GM19468 (cell line): ENCODE measurements at regions not wholly inside any gene's neighbourhood (a gene's known extent, or its start where the extent isn't known, plus 50 kb on each side); places are given as distances from the start of the nearest gene placed in this dataset.

ENCODE experiments used
- ATAC-seq: cut with Tn5 transposase; IDR thresholded peaks from one replicate; pipeline ENCODE4 v1.9.1; 2021; ENCODE audit warnings: mild to moderate bottlenecking, moderate library complexity, moderate number of reproducible peaks; ENCODE audit not compliant: unreplicated experiment; ENCODE audit errors: extremely low read depth

- no peak for ATAC-seq
These were observed 854.6 kb upstream of the NEGR1 start for GRCh38 chr1:73136975-73137374.

GRCh38 chr1:73106931-73107330 is 824.6 kb upstream of the NEGR1 start:
- ATAC-seq, result no peak

- no peak for ATAC-seq
These were observed 823.4 kb upstream of the NEGR1 start for GRCh38 chr1:73105755-73106154.

- no peak for ATAC-seq
These were observed 822.4 kb upstream of the NEGR1 start for GRCh38 chr1:73104749-73105148.

- ATAC-seq, result no peak
These were observed 817.9 kb upstream of the NEGR1 start for GRCh38 chr1:73100216-73100615.

- no peak for ATAC-seq
These were observed 815.6 kb upstream of the NEGR1 start for GRCh38 chr1:73097917-73098316.

GRCh38 chr1:73096841-73097240 is 814.5 kb upstream of the NEGR1 start:
- no peak for ATAC-seq

GRCh38 chr1:73092383-73092782 is 810.0 kb upstream of the NEGR1 start:
- ATAC-seq, result no peak

GRCh38 chr1:73066866-73067265 is 784.5 kb upstream of the NEGR1 start:
- ATAC-seq, result no peak

- ATAC-seq, result no peak
These were observed 783.2 kb upstream of the NEGR1 start for GRCh38 chr1:73065339-73066041.

- no peak for ATAC-seq
These were observed 774.5 kb upstream of the NEGR1 start for GRCh38 chr1:73056826-73057225.

- no peak for ATAC-seq
These were observed 762.1 kb upstream of the NEGR1 start for GRCh38 chr1:73044241-73045036.

GRCh38 chr1:73042403-73042802 is 760.1 kb upstream of the NEGR1 start:
- ATAC-seq, result no peak

- ATAC-seq, result no peak
These were observed 758.5 kb upstream of the NEGR1 start for GRCh38 chr1:73040811-73041210.

GRCh38 chr1:73034271-73034670 is 751.9 kb upstream of the NEGR1 start:
- no peak for ATAC-seq

GRCh38 chr1:73033640-73034039 is 751.3 kb upstream of the NEGR1 start:
- ATAC-seq, result no peak

- no peak for ATAC-seq
These were observed 747.2 kb upstream of the NEGR1 start for GRCh38 chr1:73029571-73029970.

GRCh38 chr1:73026114-73026513 is 743.8 kb upstream of the NEGR1 start:
- ATAC-seq, result no peak

GRCh38 chr1:73009938-73010337 is 727.6 kb upstream of the NEGR1 start:
- ATAC-seq, result no peak

- no peak for ATAC-seq
These were observed 727.0 kb upstream of the NEGR1 start for GRCh38 chr1:73009311-73009710.

GRCh38 chr1:72997624-72998023 is 715.3 kb upstream of the NEGR1 start:
- no peak for ATAC-seq

GRCh38 chr1:72997041-72997440 is 714.7 kb upstream of the NEGR1 start:
- no peak for ATAC-seq
